K562 (cell line): ENCODE measurements at regions not wholly inside any gene's neighbourhood (a gene's known extent, or its start where the extent isn't known, plus 50 kb on each side); places are given as distances from the start of the nearest gene placed in this dataset.
A peak's percentile ranks its signal among the peaks of the same experiment; 100 is the strongest.
"Not testable (repeated sequence)": the region's sequence is repeated elsewhere in the genome, so short reads cannot be mapped to it uniquely, and the experiment has no call there.

Source experiments
- ATAC-seq: fragments of 200-7000 bp; cut with Tn5 transposase; 3 replicates; pipeline ENCODE4 v1.9.1; 2020; ENCODE audit warnings: moderate library complexity
- BruUV-seq: library from RNA; stranded (reverse); fragments of 400-500 nt; replicated peaks from 2 replicates; lab custom pipeline; 2021; lab: Mats Ljungman, UMichigan
- CTCF ChIA-PET: fragments of 300-600 bp; formaldehyde crosslinking; extraction: SDS; loops from one replicate; lab custom pipeline; 2021; ENCODE audit warnings: low intra/inter-chr PET ratio; lab: Yijun Ruan, JAX
- POLR2A ChIA-PET: fragments of 300-600, 350-650 bp; sonication (Branson Sonifier 250); formaldehyde crosslinking; extraction: SDS; loops from one replicate; lab custom pipeline; 2021; ENCODE audit warnings: antibody characterized with exemption, inconsistent platforms; lab: Yijun Ruan, JAX
- DNase-seq, 4 experiments: peaks; one replicate each; pipeline versions ENCODE4 v3.0.0 to v3.0.0-alpha.2; 2011 to 2018; ENCODE audit warnings: low spot score in 3 of 4, mixed read lengths in 3 of 4; ENCODE audit errors: extremely low read depth in 1 of 4
- FAIRE-seq: peaks from 2 replicates; lab custom pipeline; 2011; peaks lifted over from hg19 to GRCh38; lab: Jason Lieb, UNC
- H2AFZ ChIP-seq: 2 replicates; pipeline ENCODE4 v1.6.0; 2011; ENCODE audit warnings: low read depth, low read length, control low read depth, inconsistent platforms
- H3K27ac ChIP-seq: fragments of 200-600 bp; 3 replicates; pipeline ENCODE4 v1.8.0; 2011; ENCODE audit warnings: low read depth, mild to moderate bottlenecking, control low read depth, inconsistent platforms, low read length, moderate library complexity, mixed read lengths; ENCODE audit errors: extremely low read depth
- H3K27me3 ChIP-seq, 2 experiments: fragments of 300-600 bp in 1 of 2; 2 replicates in 1 of 2; 3 replicates in 1 of 2; pipeline versions ENCODE4 v1.6.0 to v1.8.0; 2011; ENCODE audit warnings: inconsistent platforms in 2 of 2, low read length in 2 of 2, mild to moderate bottlenecking in 1 of 2, mixed read lengths in 1 of 2, moderate library complexity in 1 of 2; ENCODE audit not compliant: control insufficient read depth in 2 of 2, insufficient read depth in 2 of 2
- H3K36me3 ChIP-seq: fragments of 300-600 bp; 3 replicates; pipeline ENCODE4 v1.8.0; 2011; ENCODE audit warnings: mild to moderate bottlenecking, low read length, inconsistent platforms; ENCODE audit not compliant: control insufficient read depth, insufficient read depth
- H3K4me1 ChIP-seq, 2 experiments: fragments of 200-600 bp in 1 of 2; replicated peaks in 1 of 2; 2 replicates in 1 of 2; 3 replicates in 1 of 2; pipeline versions ENCODE4 v1.5.1 to v1.8.0; 2011; ENCODE audit warnings: inconsistent platforms in 2 of 2, low read length in 2 of 2, mild to moderate bottlenecking in 1 of 2, mixed read lengths in 1 of 2, moderate library complexity in 1 of 2; ENCODE audit not compliant: control insufficient read depth in 2 of 2, insufficient read depth in 2 of 2
- H3K4me2 ChIP-seq: 2 replicates; pipeline ENCODE4 v1.6.1; 2011; ENCODE audit warnings: low read length, control low read depth, inconsistent platforms, mixed read lengths; ENCODE audit not compliant: insufficient read depth
- H3K4me3 ChIP-seq: fragments of 200-600 bp; sonication (generic), shearing (Covaris generic); 2 replicates; pipeline ENCODE4 v1.5.1; 2016; ENCODE audit warnings: control low read depth, inconsistent platforms
- H3K79me2 ChIP-seq: fragments of 200-600 bp; 3 replicates; pipeline ENCODE4 v1.8.0; 2011; ENCODE audit warnings: low read length, inconsistent platforms; ENCODE audit not compliant: control insufficient read depth, insufficient read depth
- H3K9ac ChIP-seq, 2 experiments: 2 replicates each; pipeline versions ENCODE4 v1.6.0 to v1.6.1; 2011; ENCODE audit warnings: low read depth in 2 of 2, low read length in 2 of 2, control low read depth in 1 of 2, inconsistent platforms in 1 of 2, mild to moderate bottlenecking in 1 of 2, mixed read lengths in 1 of 2; ENCODE audit not compliant: insufficient read depth in 1 of 2
- H3K9me1 ChIP-seq: one replicate; pipeline ENCODE4 v1.6.0; 2011; ENCODE audit warnings: inconsistent platforms, mild to moderate bottlenecking, low read length, moderate library complexity; ENCODE audit not compliant: control insufficient read depth, insufficient read depth
- H3K9me3 ChIP-seq: replicated peaks from 2 replicates; pipeline ENCODE4 v1.5.1; 2011; ENCODE audit warnings: low read depth, low read length, inconsistent platforms; ENCODE audit not compliant: control insufficient read depth, insufficient read depth
- H4K20me1 ChIP-seq: replicated peaks from 2 replicates; pipeline ENCODE4 v1.6.1; 2011; ENCODE audit warnings: low read length, inconsistent platforms, mixed read lengths; ENCODE audit not compliant: control insufficient read depth, insufficient read depth
- ETV5 ChIP-seq: sonication (generic); formaldehyde crosslinking; IDR thresholded peaks from 2 replicates; pipeline ENCODE4 v1.4.0; 2020; ENCODE audit warnings: low read depth, mild to moderate bottlenecking, missing genetic modification reagents
- RAD21 ChIP-seq, 2 experiments: fragments of 250-450 bp in 1 of 2; fragments of 450-650 bp in 1 of 2; sonication (Bioruptor Pico) in 1 of 2; formaldehyde crosslinking in 1 of 2; IDR thresholded peaks in 1 of 2; conservative IDR thresholded peaks in 1 of 2; 2 replicates each; pipeline versions ENCODE4 v1.4.0 to v1.8.0; 2020 to 2022; ENCODE audit warnings: mild to moderate bottlenecking in 2 of 2, moderate library complexity in 1 of 2
- SMC3 ChIP-seq: conservative IDR thresholded peaks from 2 replicates; pipeline ENCODE4 v1.6.1; 2011; ENCODE audit warnings: low read depth, low read length, improper control_type of control experiment; ENCODE audit not compliant: insufficient read depth
- WGBS: fragments of 100-300 bp; shearing (Covaris generic); methylation state at CpG from one replicate; pipeline ENCODE4 v1.1.6; 2016; ENCODE audit warnings: low coverage, mixed read lengths; ENCODE audit not compliant: insufficient coverage; ENCODE audit errors: missing lambda C conversion rate; 5-methylcytosine and 5-hydroxymethylcytosine counted together
- in situ Hi-C: fragments of 300-500 bp; cut with MboI; formaldehyde crosslinking; loops from 4 replicates; pipeline ENCODE4 v1.15.0; 2018; ENCODE audit warnings: inconsistent platforms, mixed read lengths
- intact Hi-C: fragments of 100-400 bp; cut with micrococcal nuclease; formaldehyde crosslinking; loops from 2 replicates; pipeline ENCODE4 v1.14.2; 2022
- TF ChIP-seq, protein P1 (sequence below), 3 experiments: IDR thresholded peaks in 2 of 3; conservative IDR thresholded peaks in 1 of 3; 2 replicates each; pipeline ENCODE4 v1.5.1; 2011 to 2012; ENCODE audit warnings: low read length in 3 of 3, mild to moderate bottlenecking in 3 of 3, control low read depth in 2 of 3, improper control_type of control experiment in 1 of 3, inconsistent platforms in 1 of 3, low read depth in 1 of 3, mixed read lengths in 1 of 3, moderate library complexity in 1 of 3; ENCODE audit not compliant: insufficient read depth in 2 of 3

DNA sequence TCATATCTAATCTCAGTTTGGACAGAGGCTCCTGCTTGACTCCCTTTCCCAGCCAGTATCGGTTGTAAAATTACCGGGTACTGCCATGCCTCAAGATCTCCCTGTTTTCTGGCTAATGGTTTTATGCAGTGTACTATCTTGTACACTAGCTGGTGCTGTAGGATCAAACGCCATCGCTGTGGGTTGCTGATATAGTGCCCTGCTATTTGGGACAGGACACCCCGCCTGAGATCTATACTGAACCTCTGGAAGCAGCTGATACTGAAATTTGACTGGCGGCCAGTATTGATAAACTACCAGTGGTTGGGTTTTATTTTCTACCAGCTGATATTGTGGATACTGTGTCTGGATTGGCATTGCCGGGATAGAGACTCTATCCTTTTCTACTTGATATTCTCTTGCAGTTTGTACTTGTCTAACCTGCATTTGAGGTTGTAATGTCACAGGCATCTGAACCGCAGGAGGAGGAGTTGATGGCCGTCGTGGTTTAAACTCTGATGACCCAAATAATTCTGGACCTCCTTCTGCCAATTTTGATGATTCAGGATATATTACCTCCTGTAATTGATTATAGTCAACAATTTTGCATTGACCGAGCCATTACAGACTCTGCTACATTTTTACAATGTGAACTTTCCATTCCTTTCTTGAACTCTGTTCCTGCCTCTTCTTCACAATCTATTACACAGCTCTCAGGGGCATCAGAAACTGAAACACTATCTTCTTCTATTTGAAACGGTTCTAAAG lies 112.5 kb upstream of the LARP1 start (continued):
- TF ChIP-seq ETV5 (CRISPR knock-in tag) = no peak

DNA sequence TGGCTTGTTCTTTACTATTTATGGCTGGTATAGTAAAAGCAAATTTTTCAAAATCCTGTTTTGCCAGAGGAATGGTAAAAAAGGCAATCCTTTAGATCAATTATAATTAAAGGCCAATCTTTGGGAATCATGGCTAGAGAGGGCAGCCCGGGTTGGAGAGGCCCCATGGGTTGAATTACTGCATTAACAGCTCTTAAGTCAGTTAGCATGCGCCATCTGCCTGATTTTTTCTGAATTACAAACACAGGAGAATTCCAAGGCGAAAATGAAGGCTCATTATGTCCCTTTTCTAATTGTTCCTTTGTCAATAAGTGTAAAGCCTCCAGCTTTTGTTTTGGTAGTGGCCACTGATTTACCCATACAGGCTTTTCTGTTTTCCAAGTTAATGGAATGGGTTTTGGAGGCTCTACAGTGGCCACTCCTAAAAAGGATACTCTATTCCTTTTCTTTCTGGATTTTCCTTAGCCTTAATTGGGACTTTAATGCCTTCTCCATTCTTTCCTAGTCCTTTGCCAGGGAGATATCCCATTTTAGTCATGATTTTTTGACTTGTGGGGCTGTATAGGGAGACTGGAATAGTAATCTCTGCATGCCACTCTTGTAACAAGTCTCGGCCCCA lies 114.9 kb upstream of the LARP1 start:
- in situ Hi-C loops = loop anchor here (5.0 to 25.0 kb wide), 4 partner anchors 164 to 647 kb away; partner anchors contain the start of gene KIF4B
- not testable (repeated sequence) for H3K9me3 ChIP-seq

GRCh38 chr5:154636786-154637185 lies 118.4 kb upstream of the LARP1 start:
- in situ Hi-C loops = loop anchor here (25.0 kb wide), 1 partner anchor 651 kb away; no protein-coding TSS in a partner anchor
- POLR2A ChIA-PET = interaction anchor here (0.6 to 0.8 kb wide), 2 partner anchors 144 to 317 kb away, joined by 3 read pairs; no protein-coding TSS in a partner anchor
- H4K20me1 ChIP-seq, H3K9ac ChIP-seq, H3K4me3 ChIP-seq, H3K9me3 ChIP-seq, H3K79me2 ChIP-seq, CTCF ChIA-PET, H3K27me3 ChIP-seq, H3K4me1 ChIP-seq, ATAC-seq, intact Hi-C loops, FAIRE-seq, DNase-seq, H3K36me3 ChIP-seq, H2AFZ ChIP-seq, BruUV-seq, H3K27ac ChIP-seq, H3K9me1 ChIP-seq, H3K4me2 ChIP-seq: not testable (repeated sequence)
- 4% methylated on average over 7 of the region's 7 CpGs for WGBS

More for the DNA sequence above, 114.9 kb upstream of the LARP1 start:
- H3K27ac ChIP-seq, H3K4me3 ChIP-seq, H3K36me3 ChIP-seq, H3K4me2 ChIP-seq, H3K4me1 ChIP-seq, H3K9me1 ChIP-seq, H3K79me2 ChIP-seq, H4K20me1 ChIP-seq, FAIRE-seq, ATAC-seq, H3K27me3 ChIP-seq, H2AFZ ChIP-seq, H3K9ac ChIP-seq, BruUV-seq: not testable (repeated sequence)
- WGBS = 4% methylated on average over 4 of the region's 4 CpGs
- TF ChIP-seq SMC3 (peak; percentile 47), RAD21 (CRISPR knock-in tag; conservative IDR thresholded peaks at IDR 0.05 in 1 of 2, IDR thresholded peaks at IDR 0.05 in 1 of 2) (peak; percentile 43 to 68)
- TF ChIP-seq, protein P1, sequence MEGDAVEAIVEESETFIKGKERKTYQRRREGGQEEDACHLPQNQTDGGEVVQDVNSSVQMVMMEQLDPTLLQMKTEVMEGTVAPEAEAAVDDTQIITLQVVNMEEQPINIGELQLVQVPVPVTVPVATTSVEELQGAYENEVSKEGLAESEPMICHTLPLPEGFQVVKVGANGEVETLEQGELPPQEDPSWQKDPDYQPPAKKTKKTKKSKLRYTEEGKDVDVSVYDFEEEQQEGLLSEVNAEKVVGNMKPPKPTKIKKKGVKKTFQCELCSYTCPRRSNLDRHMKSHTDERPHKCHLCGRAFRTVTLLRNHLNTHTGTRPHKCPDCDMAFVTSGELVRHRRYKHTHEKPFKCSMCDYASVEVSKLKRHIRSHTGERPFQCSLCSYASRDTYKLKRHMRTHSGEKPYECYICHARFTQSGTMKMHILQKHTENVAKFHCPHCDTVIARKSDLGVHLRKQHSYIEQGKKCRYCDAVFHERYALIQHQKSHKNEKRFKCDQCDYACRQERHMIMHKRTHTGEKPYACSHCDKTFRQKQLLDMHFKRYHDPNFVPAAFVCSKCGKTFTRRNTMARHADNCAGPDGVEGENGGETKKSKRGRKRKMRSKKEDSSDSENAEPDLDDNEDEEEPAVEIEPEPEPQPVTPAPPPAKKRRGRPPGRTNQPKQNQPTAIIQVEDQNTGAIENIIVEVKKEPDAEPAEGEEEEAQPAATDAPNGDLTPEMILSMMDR (IDR thresholded peaks at IDR 0.05 in 2 of 3, conservative IDR thresholded peaks at IDR 0.05 in 1 of 3; ENCODE audit: insufficient read depth in 2 of 3, low read depth in 1 of 3, low read length in 3 of 3) = peak; percentile 33 to 55 (median 36); a peak in 3 of 6 replicates
- CTCF ChIA-PET = interaction anchor here (1.4 kb wide), 2 partner anchors 173 to 666 kb away, joined by 3 to 4 read pairs; no protein-coding TSS in a partner anchor
- peak in 1 of 4 experiments; percentile 38 for DNase-seq
- intact Hi-C loops = loop anchor here (5.0 to 10.0 kb wide), 2 partner anchors 568 to 654 kb away; no protein-coding TSS in a partner anchor
- POLR2A ChIA-PET = interaction anchor here (0.7 to 1.2 kb wide), 2 partner anchors 8 to 403 kb away, joined by 3 read pairs; no protein-coding TSS in a partner anchor
